ENCODE measurements at regions not wholly inside any gene's neighbourhood (a gene's known extent, or its start where the extent isn't known, plus 50 kb on each side); places are given as distances from the start of the nearest gene placed in this dataset.

DNA sequence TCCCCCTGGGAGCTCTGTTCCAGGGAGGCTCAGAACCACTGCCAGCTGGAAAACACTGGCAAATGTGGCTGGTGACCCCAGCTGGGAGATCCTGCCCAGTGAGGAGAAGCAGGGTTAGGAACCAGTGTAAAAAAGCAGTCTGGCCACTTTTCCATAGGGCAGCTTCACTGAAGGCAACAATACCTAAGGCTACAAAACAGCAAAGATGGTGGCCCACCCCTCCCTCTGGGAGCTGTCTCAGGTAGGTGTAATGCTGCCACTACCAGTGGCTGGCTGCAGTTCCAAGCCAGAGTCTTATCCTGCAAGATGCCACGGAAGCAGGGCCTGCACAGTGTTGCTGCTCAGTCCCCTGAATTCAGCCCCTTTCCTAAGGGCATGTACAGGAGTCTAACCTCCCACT lies 50.6 kb upstream of the ANO6 start:
- Histone ChIP-seq H4K8ac (ENCODE audit: low read depth in 2 of 2, low read length in 2 of 2) (no peak overlapping the region), H3K18ac (ENCODE audit: low read depth, low read length) (no peak overlapping the region), H4K91ac (ENCODE audit: insufficient read depth, low read depth, low read length) (no peak overlapping the region), H3K9me3 (ENCODE audit: control insufficient read depth, insufficient read depth, low read length) (no peaks in the 10 kb centered on the region; the same call in 1 of the 2 replicates), H3K27me3 (ENCODE audit: control insufficient read depth, insufficient read depth, low read length) (peaks cover 3% of the 10 kb centered on the region; the same call in 1 of the 2 replicates), H4K20me1 (ENCODE audit: insufficient read depth, low read length) (no peaks in the 10 kb centered on the region), H4K5ac (ENCODE audit: low read depth, low read length) (no peak overlapping the region), H3K4me1 (ENCODE audit: control insufficient read depth, insufficient read depth, low read length) (no peaks in the 10 kb centered on the region), H3K56ac (ENCODE audit: extremely low read depth, insufficient read depth, low read length) (no peak overlapping the region), H2AK5ac (ENCODE audit: low read depth, low read length) (no peak overlapping the region), H3K4ac (ENCODE audit: low read depth, low read length) (no peak overlapping the region), H3K14ac (replicated peaks; ENCODE audit: low read depth, low read length) (no peak overlapping the region), H3K9me1 (ENCODE audit: insufficient read depth, low read length) (no peaks in the 10 kb centered on the region), H2BK5ac (ENCODE audit: low read depth, low read length, poor library complexity, severe bottlenecking) (no peak overlapping the region), H2BK15ac (ENCODE audit: low read depth, low read length) (no peak overlapping the region), H2AK9ac (replicated peaks; ENCODE audit: low read depth, low read length, poor library complexity) (no peak overlapping the region), H2BK20ac (ENCODE audit: low read depth, low read length) (no peak overlapping the region), H3K4me2 (ENCODE audit: low read depth, low read length) (no peak overlapping the region), H3K27ac (ENCODE audit: insufficient read depth, low read length) (no peak overlapping the region), H3K23ac (ENCODE audit: low read depth, low read length) (no peak overlapping the region), H3K79me1 (ENCODE audit: low read depth in 1 of 2, low read length in 2 of 2) (no peaks in the 10 kb centered on the region), H3K9ac (ENCODE audit: low read depth, low read length) (no peak overlapping the region), H2BK120ac (ENCODE audit: low read depth, low read length) (no peak overlapping the region), H3K4me3 (ENCODE audit: insufficient read depth, low read depth, low read length) (no peak overlapping the region), H3K36me3 (ENCODE audit: control insufficient read depth, insufficient read depth, low read length) (no peaks in the 10 kb centered on the region), H2AFZ (replicated peaks; ENCODE audit: low read length, poor library complexity) (no peak overlapping the region)
- TF ChIP-seq RFX5 (IDR thresholded peaks at IDR 0.05; ENCODE audit: low read depth, low read length) (no peak), MXI1 (IDR thresholded peaks at IDR 0.05; ENCODE audit: borderline replicate concordance, low read depth, low read length) (no peak), ELK1 (IDR thresholded peaks at IDR 0.05; ENCODE audit: borderline replicate concordance, low read depth, low read length) (no peak)
- in situ Hi-C loops (cut with MboI; ENCODE audit: low sequenced_read_pairs) (loop anchor here (10.0 kb wide), 1 partner anchor 580 kb away; no protein-coding TSS in a partner anchor), dilution Hi-C loops (cut with HindIII; ENCODE audit: low sequenced_read_pairs, unreplicated experiment) (no loop called here), intact Hi-C loops (cut with micrococcal nuclease) (no loop called here)
- no TSS peak for BruUV-seq (replicated peaks)
- DNase-seq (no peak), ATAC-seq (ENCODE audit: low read depth) (no peak)
- ChIA-PET CTCF (no interaction called here), POLR2A (ENCODE audit: unreplicated experiment) (no interaction called here)
- 86% methylated on average over 1 of the region's 1 CpG; no CpG with 5 or more reads in 1 of the 2 experiments for WGBS, 2 experiments (ENCODE audit: extremely low coverage in 2 of 2, insufficient read length in 1 of 2)
